ENCODE measurements at regions not wholly inside any gene's neighbourhood (a gene's known extent, or its start where the extent isn't known, plus 50 kb on each side); places are given as distances from the start of the nearest gene placed in this dataset.
A peak's percentile ranks its signal among the peaks of the same experiment; 100 is the strongest.

GRCh38 chr5:33065131-33065530 lies 354.0 kb downstream of the NPR3 start:
- BruUV-seq (replicated peaks) = no TSS peak
- CTCF ChIA-PET = no interaction called here

GRCh38 chr5:33067291-33067690 lies 356.2 kb downstream of the NPR3 start:
- ChIA-PET POLR2A (interaction anchor here (0.6 to 0.8 kb wide), 2 partner anchors 52 to 103 kb away, joined by 3 to 5 read pairs; no protein-coding TSS in a partner anchor), CTCF (no interaction called here)
- no peak overlapping the region for H3K4me3 Mint-ChIP-seq (ENCODE audit: unreplicated experiment)
- intact Hi-C loops (cut with micrococcal nuclease) = no loop called here
- H3K27ac Mint-ChIP-seq (ENCODE audit: low read depth, unreplicated experiment) = no peak overlapping the region
- H3K4me1 Mint-ChIP-seq (ENCODE audit: insufficient read depth, unreplicated experiment) = no peaks in the 10 kb centered on the region
- no peaks in the 10 kb centered on the region for H3K9me3 Mint-ChIP-seq (ENCODE audit: unreplicated experiment)
- no peak for TF ChIP-seq CTCF (IDR thresholded peaks at IDR 0.05; ENCODE audit: unreplicated experiment)
- no peak for DNase-seq (ENCODE audit: unreplicated experiment)
- H3K27me3 Mint-ChIP-seq (ENCODE audit: insufficient read depth, unreplicated experiment) = no peaks in the 10 kb centered on the region
- no TSS peak for BruUV-seq (replicated peaks)
- H3K36me3 Mint-ChIP-seq (ENCODE audit: insufficient read depth, unreplicated experiment) = no peaks in the 10 kb centered on the region

More at GRCh38 chr5:33065131-33065530, 354.0 kb downstream of the NPR3 start:
- H3K4me3 Mint-ChIP-seq (ENCODE audit: unreplicated experiment) = no peak overlapping the region
- H3K4me1 Mint-ChIP-seq (ENCODE audit: insufficient read depth, unreplicated experiment) = no peaks in the 10 kb centered on the region
- intact Hi-C loops (cut with micrococcal nuclease) = no loop called here
- H3K36me3 Mint-ChIP-seq (ENCODE audit: insufficient read depth, unreplicated experiment) = no peaks in the 10 kb centered on the region
- POLR2A ChIA-PET = interaction anchor here (2.6 kb wide), 1 partner anchor 15 kb away, joined by 8 read pairs; no protein-coding TSS in a partner anchor
- no peaks in the 10 kb centered on the region for H3K9me3 Mint-ChIP-seq (ENCODE audit: unreplicated experiment)
- DNase-seq (ENCODE audit: unreplicated experiment) = no peak
- TF ChIP-seq CTCF (IDR thresholded peaks at IDR 0.05; ENCODE audit: unreplicated experiment) = no peak
- no peak overlapping the region for H3K27ac Mint-ChIP-seq (ENCODE audit: low read depth, unreplicated experiment)
- no peaks in the 10 kb centered on the region for H3K27me3 Mint-ChIP-seq (ENCODE audit: insufficient read depth, unreplicated experiment)

- intact Hi-C loops (cut with micrococcal nuclease) = no loop called here
- H3K4me3 Mint-ChIP-seq (ENCODE audit: unreplicated experiment) = no peak overlapping the region
- no peak for TF ChIP-seq CTCF (IDR thresholded peaks at IDR 0.05; ENCODE audit: unreplicated experiment)
- ChIA-PET CTCF (no interaction called here), POLR2A (interaction anchor here (0.9 kb wide), 1 partner anchor 107 kb away, joined by 3 read pairs; no protein-coding TSS in a partner anchor)
- no peaks in the 10 kb centered on the region for H3K4me1 Mint-ChIP-seq (ENCODE audit: insufficient read depth, unreplicated experiment)
- peak; percentile 46 for DNase-seq (ENCODE audit: unreplicated experiment)
- no peaks in the 10 kb centered on the region for H3K27me3 Mint-ChIP-seq (ENCODE audit: insufficient read depth, unreplicated experiment)
- no TSS peak for BruUV-seq (replicated peaks)
- no peaks in the 10 kb centered on the region for H3K9me3 Mint-ChIP-seq (ENCODE audit: unreplicated experiment)
- H3K36me3 Mint-ChIP-seq (ENCODE audit: insufficient read depth, unreplicated experiment) = no peaks in the 10 kb centered on the region
- no peak overlapping the region for H3K27ac Mint-ChIP-seq (ENCODE audit: low read depth, unreplicated experiment)
Measured at GRCh38 chr5:33068786-33069185, 357.7 kb downstream of the NPR3 start.

GRCh38 chr5:33072296-33072695 lies 361.2 kb downstream of the NPR3 start:
- intact Hi-C loops (cut with micrococcal nuclease) = no loop called here
- Mint-ChIP-seq H3K27me3 (ENCODE audit: insufficient read depth, unreplicated experiment) (no peaks in the 10 kb centered on the region), H3K27ac (ENCODE audit: low read depth, unreplicated experiment) (no peak overlapping the region), H3K9me3 (ENCODE audit: unreplicated experiment) (no peaks in the 10 kb centered on the region), H3K4me3 (ENCODE audit: unreplicated experiment) (no peak overlapping the region), H3K36me3 (ENCODE audit: insufficient read depth, unreplicated experiment) (no peaks in the 10 kb centered on the region), H3K4me1 (ENCODE audit: insufficient read depth, unreplicated experiment) (peaks cover 9% of the 10 kb centered on the region)
- POLR2A ChIA-PET = interaction anchor here (1.2 kb wide), 1 partner anchor 23 kb away, joined by 3 read pairs; no protein-coding TSS in a partner anchor
- DNase-seq (ENCODE audit: unreplicated experiment) = no peak
- no peak for TF ChIP-seq CTCF (IDR thresholded peaks at IDR 0.05; ENCODE audit: unreplicated experiment)
- CTCF ChIA-PET = no interaction called here
- no TSS peak for BruUV-seq (replicated peaks)
